ENCODE measurements at regions not wholly inside any gene's neighbourhood (a gene's known extent, or its start where the extent isn't known, plus 50 kb on each side); places are given as distances from the start of the nearest gene placed in this dataset.

GRCh38 chr1:30250984-30251850 lies 472.2 kb downstream of the MATN1 start:
- no peaks in the 10 kb centered on the region for H3K4me1 ChIP-seq (ENCODE audit: control insufficient read depth in 4 of 4, insufficient read depth in 4 of 4, low read length in 3 of 4)
- no peak overlapping the region for H3K27ac ChIP-seq (ENCODE audit: low read depth in 1 of 2, low read length in 2 of 2)
- H3K36me3 ChIP-seq (ENCODE audit: control insufficient read depth in 4 of 4, insufficient read depth in 3 of 4, low read depth in 1 of 4, low read length in 3 of 4) = no peaks in the 10 kb centered on the region
- DNase-seq (ENCODE audit: low spot score) = no peak
- no peaks in the 10 kb centered on the region for H3K9me3 ChIP-seq (ENCODE audit: control insufficient read depth in 4 of 4, low read length in 3 of 4)
- no peak for TF ChIP-seq RAD21 (IDR thresholded peaks at IDR 0.05)
- no peak for TF ChIP-seq MAX (IDR thresholded peaks at IDR 0.05)
- TF ChIP-seq CTCF (IDR thresholded peaks at IDR 0.05; ENCODE audit: low read depth, low read length, missing input control) = no peak
- no peak for TF ChIP-seq HNF4A (conservative IDR thresholded peaks at IDR 0.05)
- TF ChIP-seq EGR1 (IDR thresholded peaks at IDR 0.05; ENCODE audit: low read depth in 2 of 2) = no peak
- no peak for TF ChIP-seq ATF3 (IDR thresholded peaks at IDR 0.05)
- no peak for TF ChIP-seq FOXA1 (IDR thresholded peaks at IDR 0.05)
- TF ChIP-seq ZBTB33 (IDR thresholded peaks at IDR 0.05) = no peak
- TF ChIP-seq RXRA (IDR thresholded peaks at IDR 0.05) = no peak
- no peak for TF ChIP-seq TAF1 (conservative IDR thresholded peaks at IDR 0.05)
- no peak for TF ChIP-seq FOXA2 (IDR thresholded peaks at IDR 0.05)
- TF ChIP-seq YY1 (IDR thresholded peaks at IDR 0.05) = no peak
- TF ChIP-seq GABPA (IDR thresholded peaks at IDR 0.05 in 1 of 2, conservative IDR thresholded peaks at IDR 0.05 in 1 of 2) = no peak
- TF ChIP-seq HNF4G (IDR thresholded peaks at IDR 0.05) = no peak
- H3K27me3 ChIP-seq (ENCODE audit: control insufficient read depth in 4 of 4, insufficient read depth in 4 of 4, low read length in 3 of 4) = peaks cover 0 to 5% (median under 1%) of the 10 kb centered on the region in 4 donors
- no peak overlapping the region for H3K9ac ChIP-seq (ENCODE audit: low read depth in 1 of 2, low read length in 2 of 2)
- 57% methylated on average over 6 of the region's 6 CpGs for WGBS
- no peak overlapping the region for H3K4me3 ChIP-seq (ENCODE audit: low read depth in 1 of 3, low read length in 3 of 3)

- DNase-seq (ENCODE audit: low spot score) = no peak
- no peak overlapping the region for H3K4me3 ChIP-seq (ENCODE audit: low read depth in 1 of 3, low read length in 3 of 3)
- no peaks in the 10 kb centered on the region for H3K36me3 ChIP-seq (ENCODE audit: control insufficient read depth in 4 of 4, insufficient read depth in 3 of 4, low read depth in 1 of 4, low read length in 3 of 4)
- H3K27ac ChIP-seq (ENCODE audit: low read depth in 1 of 2, low read length in 2 of 2) = no peak overlapping the region
- H3K9me3 ChIP-seq (ENCODE audit: control insufficient read depth in 4 of 4, low read length in 3 of 4) = no peaks in the 10 kb centered on the region
- TF ChIP-seq RAD21 (IDR thresholded peaks at IDR 0.05) (no peak), TAF1 (conservative IDR thresholded peaks at IDR 0.05) (no peak), YY1 (IDR thresholded peaks at IDR 0.05) (no peak), FOXA2 (IDR thresholded peaks at IDR 0.05) (no peak), HNF4A (conservative IDR thresholded peaks at IDR 0.05) (no peak), CTCF (IDR thresholded peaks at IDR 0.05; ENCODE audit: low read depth, low read length, missing input control) (no peak), EGR1 (IDR thresholded peaks at IDR 0.05; ENCODE audit: low read depth in 2 of 2) (no peak), ZBTB33 (IDR thresholded peaks at IDR 0.05) (no peak), RXRA (IDR thresholded peaks at IDR 0.05) (no peak), REST (IDR thresholded peaks at IDR 0.05) (no peak)
- H3K27me3 ChIP-seq (ENCODE audit: control insufficient read depth in 4 of 4, insufficient read depth in 4 of 4, low read length in 3 of 4) = peaks cover 2 to 5% (median 4%) of the 10 kb centered on the region in 4 donors
- WGBS = 36% methylated on average over 10 of the region's 10 CpGs
- H3K9ac ChIP-seq (ENCODE audit: low read depth in 1 of 2, low read length in 2 of 2) = no peak overlapping the region
- H3K4me1 ChIP-seq (ENCODE audit: control insufficient read depth in 4 of 4, insufficient read depth in 4 of 4, low read length in 3 of 4) = no peaks in the 10 kb centered on the region
These were observed 472.9 kb downstream of the MATN1 start for GRCh38 chr1:30250338-30250983.
